ENCODE measurements at regions not wholly inside any gene's neighbourhood (a gene's known extent, or its start where the extent isn't known, plus 50 kb on each side); places are given as distances from the start of the nearest gene placed in this dataset.

GRCh38 chr18:22606563-22607283, 189.0 kb upstream of the CTAGE1 start (continued):
- no peak for TF ChIP-seq ATF2 (CRISPR knock-in tag; IDR thresholded peaks at IDR 0.05; ENCODE audit: borderline replicate concordance, low read depth)

GRCh38 chr18:22607284-22607635, 189.5 kb upstream of the CTAGE1 start:
- Mint-ChIP-seq H3K4me3 (no peak overlapping the region), H3K27me3 (ENCODE audit: low read depth) (no peaks in the 10 kb centered on the region), H3K9me3 (no peaks in the 10 kb centered on the region), H3K4me1 (peaks cover 9% of the 10 kb centered on the region; the same call in 1 of the 2 replicates), H3K36me3 (no peaks in the 10 kb centered on the region), H3K27ac (no peak overlapping the region)
- ChIA-PET POLR2A (no interaction called here), CTCF (no interaction called here)
- DNase-seq (ENCODE audit: low spot score) (no peak), ATAC-seq (no peak)
- TF ChIP-seq PREB (CRISPR knock-in tag; IDR thresholded peaks at IDR 0.05; ENCODE audit: borderline replicate concordance) (no peak), ARID4B (CRISPR knock-in tag; IDR thresholded peaks at IDR 0.05; ENCODE audit: borderline replicate concordance) (no peak), NR3C1 (CRISPR knock-in tag; conservative IDR thresholded peaks at IDR 0.05; ENCODE audit: low read depth) (no peak), ZNF232 (CRISPR knock-in tag; IDR thresholded peaks at IDR 0.05) (no peak), IRF2 (CRISPR knock-in tag; IDR thresholded peaks at IDR 0.05; ENCODE audit: borderline replicate concordance, low read depth) (no peak)

- TF ChIP-seq ZNF423 (CRISPR knock-in tag; IDR thresholded peaks at IDR 0.05) (no peak), MYBL2 (CRISPR knock-in tag; IDR thresholded peaks at IDR 0.05) (no peak), HMGXB4 (CRISPR knock-in tag; IDR thresholded peaks at IDR 0.05) (no peak), ERG (CRISPR knock-in tag; IDR thresholded peaks at IDR 0.05) (no peak), ZNF232 (CRISPR knock-in tag; IDR thresholded peaks at IDR 0.05) (no peak), CBFB (CRISPR knock-in tag; IDR thresholded peaks at IDR 0.05; ENCODE audit: low read depth) (no peak), ZNF671 (CRISPR knock-in tag; IDR thresholded peaks at IDR 0.05) (no peak), ZBTB43 (CRISPR knock-in tag; IDR thresholded peaks at IDR 0.05) (no peak), KAT7 (CRISPR knock-in tag; IDR thresholded peaks at IDR 0.05; ENCODE audit: borderline replicate concordance) (no peak), RORB (CRISPR knock-in tag; IDR thresholded peaks at IDR 0.05) (no peak)
- CTCF ChIA-PET, result no interaction called here
- no peak for ATAC-seq
- Mint-ChIP-seq H3K4me1 (peaks cover 18% of the 10 kb centered on the region; the same call in 1 of the 2 replicates), H3K36me3 (no peaks in the 10 kb centered on the region), H3K4me3 (no peak overlapping the region), H3K27ac (no peak overlapping the region), H3K9me3 (no peaks in the 10 kb centered on the region), H3K27me3 (ENCODE audit: low read depth) (no peaks in the 10 kb centered on the region)
- DNase-seq (ENCODE audit: low spot score), result no peak
- POLR2A ChIA-PET, result no interaction called here
Observed at GRCh38 chr18:22608847-22609246, 191.1 kb upstream of the CTAGE1 start.

Data from WTC11 (cell line).